ENCODE measurements at regions not wholly inside any gene's neighbourhood (a gene's known extent, or its start where the extent isn't known, plus 50 kb on each side); places are given as distances from the start of the nearest gene placed in this dataset.

- no peak for DNase-seq (ENCODE audit: extremely low read depth, low read depth)
- H3K4me3 ChIP-seq (replicated peaks; ENCODE audit: low read depth, low read length), result no peak overlapping the region
- TF ChIP-seq CTCF (IDR thresholded peaks at IDR 0.05; ENCODE audit: low read depth, low read length, missing control alignments), result no peak
These were observed 241.4 kb downstream of the PMP22 start for GRCh38 chr17:15023589-15024336.

GRCh38 chr17:15019158-15019557, 246.0 kb downstream of the PMP22 start:
- DNase-seq (ENCODE audit: extremely low read depth, low read depth), result no peak
- no peak overlapping the region for H3K4me3 ChIP-seq (replicated peaks; ENCODE audit: low read depth, low read length)
- no peak for TF ChIP-seq CTCF (IDR thresholded peaks at IDR 0.05; ENCODE audit: low read depth, low read length, missing control alignments)

DNA sequence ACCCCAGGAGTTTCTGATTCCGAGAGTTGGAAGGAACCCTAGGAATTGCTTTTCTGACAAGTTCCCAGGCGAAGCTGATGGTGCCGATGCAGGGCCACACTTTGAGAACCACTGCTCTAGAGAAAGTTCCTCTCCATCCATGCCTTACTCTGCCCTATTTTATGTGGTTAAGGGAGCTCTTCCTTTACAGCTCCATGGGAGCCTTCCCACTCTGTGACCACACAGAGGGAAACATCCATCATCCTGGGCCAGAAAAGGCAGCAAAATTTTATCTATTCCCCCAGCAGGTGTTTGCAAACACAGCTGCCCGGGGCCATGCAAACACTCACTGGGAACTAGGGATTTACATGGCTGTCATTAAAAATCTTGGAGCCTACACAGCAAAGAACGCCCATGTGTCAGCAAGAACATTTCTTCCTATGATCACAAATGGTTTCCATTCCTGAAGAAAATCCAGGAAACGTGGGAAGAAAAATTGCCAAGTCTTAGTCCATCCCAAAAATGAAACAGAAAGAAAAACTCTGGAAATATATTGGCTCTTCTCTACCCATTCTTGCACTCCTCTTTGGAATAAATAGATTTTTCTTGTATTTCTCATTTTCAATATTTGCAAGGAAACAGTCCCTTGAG, 252.7 kb downstream of the PMP22 start:
- TF ChIP-seq CTCF (IDR thresholded peaks at IDR 0.05; ENCODE audit: low read depth, low read length, missing control alignments), result no peak
- DNase-seq (ENCODE audit: extremely low read depth, low read depth), result no peak
- no peak overlapping the region for H3K4me3 ChIP-seq (replicated peaks; ENCODE audit: low read depth, low read length)

GRCh38 chr17:15009087-15009486, 256.0 kb downstream of the PMP22 start:
- no peak for TF ChIP-seq CTCF (IDR thresholded peaks at IDR 0.05; ENCODE audit: low read depth, low read length, missing control alignments)
- DNase-seq (ENCODE audit: extremely low read depth, low read depth), result no peak
- H3K4me3 ChIP-seq (replicated peaks; ENCODE audit: low read depth, low read length), result no peak overlapping the region

DNA sequence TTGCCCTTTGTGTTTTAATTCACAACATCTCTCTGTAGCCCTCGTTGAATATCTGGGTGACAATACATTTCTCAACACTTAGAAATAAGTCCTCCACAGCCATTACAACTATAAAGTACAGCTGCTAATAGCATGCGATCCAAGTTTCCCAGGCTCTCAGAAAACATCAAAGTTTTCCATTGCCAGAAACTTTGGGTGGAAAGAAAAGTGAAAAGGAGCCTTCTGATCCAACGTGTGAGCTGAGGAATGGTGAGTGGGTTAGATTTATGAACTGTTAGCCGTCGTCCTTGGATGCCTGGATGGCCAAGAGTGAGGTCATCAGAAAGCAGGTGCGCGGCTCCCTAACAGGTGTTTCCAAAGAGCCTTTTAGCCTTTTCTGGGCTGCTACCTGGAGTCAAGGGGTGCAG, 258.0 kb downstream of the PMP22 start:
- no peak for TF ChIP-seq CTCF (IDR thresholded peaks at IDR 0.05; ENCODE audit: low read depth, low read length, missing control alignments)
- DNase-seq (ENCODE audit: extremely low read depth, low read depth), result no peak
- H3K4me3 ChIP-seq (replicated peaks; ENCODE audit: low read depth, low read length), result no peak overlapping the region

DNA sequence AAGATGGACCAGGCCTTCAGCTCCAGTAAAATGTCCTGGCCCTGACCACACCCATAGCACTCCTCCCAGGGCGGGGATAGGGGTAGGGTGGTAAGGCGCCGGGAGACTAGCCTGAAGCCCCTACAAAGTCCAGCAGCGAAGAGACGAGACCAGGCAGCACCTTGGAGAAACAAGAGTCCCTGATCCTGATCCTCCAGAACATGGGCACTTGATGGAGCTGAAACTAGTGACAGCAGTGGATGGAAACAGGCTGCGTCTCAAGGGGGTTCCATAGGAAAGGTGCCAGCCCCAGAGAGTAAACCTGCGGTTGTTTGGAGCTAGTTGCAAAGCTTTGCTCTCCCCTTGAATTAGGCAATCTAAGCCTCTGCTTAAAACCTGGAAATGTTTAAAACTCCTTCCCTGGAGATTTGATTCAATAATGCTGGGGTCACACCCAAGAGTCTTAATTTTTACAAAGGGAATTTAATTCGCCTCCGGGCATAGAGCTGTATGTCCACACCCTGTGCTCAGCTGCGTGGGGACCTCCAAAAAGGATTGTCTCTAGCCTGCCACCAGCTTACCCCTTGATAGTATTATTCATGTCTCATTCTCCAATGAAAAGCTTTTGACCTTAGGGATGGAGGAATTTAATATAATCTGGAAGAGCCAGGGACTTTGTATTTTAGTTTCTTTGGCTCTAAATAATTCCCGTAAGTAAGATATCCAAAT, 258.6 kb downstream of the PMP22 start:
- TF ChIP-seq CTCF (IDR thresholded peaks at IDR 0.05; ENCODE audit: low read depth, low read length, missing control alignments), result no peak
- no peak for DNase-seq (ENCODE audit: extremely low read depth, low read depth)
- no peak overlapping the region for H3K4me3 ChIP-seq (replicated peaks; ENCODE audit: low read depth, low read length)
